ENCODE measurements at regions not wholly inside any gene's neighbourhood (a gene's known extent, or its start where the extent isn't known, plus 50 kb on each side); places are given as distances from the start of the nearest gene placed in this dataset.

DNA sequence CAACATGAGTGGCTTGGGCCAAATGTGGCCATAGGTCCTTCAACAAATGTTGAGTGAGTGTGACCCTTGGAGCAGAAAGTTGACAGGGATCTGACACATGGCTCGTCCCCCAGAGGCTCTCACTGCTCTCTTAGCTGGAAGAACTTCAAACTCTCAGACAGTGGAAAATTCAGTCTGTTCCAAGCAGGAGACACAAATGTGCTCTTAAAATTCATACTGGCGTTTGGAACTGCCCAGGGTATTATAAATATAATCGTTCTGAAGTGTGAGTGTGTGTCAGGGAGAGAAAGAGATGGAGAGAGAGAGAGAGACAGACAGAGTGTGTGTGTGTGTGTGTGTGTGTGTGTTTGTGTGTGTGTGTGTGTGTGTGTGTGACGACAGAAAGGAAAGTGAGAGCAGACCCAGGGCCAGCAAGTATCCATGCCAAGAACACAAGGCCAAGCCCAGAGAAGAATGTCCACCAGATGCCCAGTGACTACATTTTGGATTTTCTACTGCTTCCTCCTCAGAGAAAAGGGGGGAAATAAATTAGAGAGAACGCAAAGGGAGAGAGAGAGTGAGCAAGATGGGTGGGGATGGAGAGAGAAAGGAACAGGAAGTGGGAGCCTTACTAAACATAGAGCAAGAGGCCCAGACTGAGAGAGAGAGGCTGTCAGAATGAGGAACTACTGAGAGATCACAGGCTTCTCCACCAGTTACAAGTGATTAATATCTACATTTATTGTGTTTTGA is 193.6 kb upstream of the NUDT4 start:
- no peak for DNase-seq (ENCODE audit: low spot score)
- Histone ChIP-seq H3K27me3 (ENCODE audit: insufficient read depth) (no peaks in the 10 kb centered on the region), H3K9me2 (ENCODE audit: insufficient read depth) (no peaks in the 10 kb centered on the region), H3K79me2 (replicated peaks; ENCODE audit: insufficient read depth) (no peaks in the 10 kb centered on the region), H3K36me3 (ENCODE audit: insufficient read depth) (no peaks in the 10 kb centered on the region), H2AFZ (no peak overlapping the region), H3K4me1 (ENCODE audit: insufficient read depth) (no peaks in the 10 kb centered on the region), H3K4me2 (no peak overlapping the region), H3F3A (replicated peaks; ENCODE audit: low read depth) (no peaks in the 10 kb centered on the region), H3K27ac (ENCODE audit: low read depth) (no peak overlapping the region), H3K4me3 (no peak overlapping the region), H4K20me1 (replicated peaks; ENCODE audit: insufficient read depth) (no peaks in the 10 kb centered on the region)
- Mint-ChIP-seq H3K27ac (no peak overlapping the region), H3K4me1 (no peaks in the 10 kb centered on the region), H3K4me3 (no peak overlapping the region), H3K36me3 (ENCODE audit: low read depth) (no peaks in the 10 kb centered on the region), H3K27me3 (ENCODE audit: insufficient read depth, low read depth, poor library complexity) (peaks cover 5% of the 10 kb centered on the region), H3K9me3 (peaks cover 7% of the 10 kb centered on the region; the same call in 2 of the 3 replicates)
- no peak for ATAC-seq
- TF ChIP-seq JUNB (IDR thresholded peaks at IDR 0.05; ENCODE audit: unreplicated experiment) = no peak

DNA sequence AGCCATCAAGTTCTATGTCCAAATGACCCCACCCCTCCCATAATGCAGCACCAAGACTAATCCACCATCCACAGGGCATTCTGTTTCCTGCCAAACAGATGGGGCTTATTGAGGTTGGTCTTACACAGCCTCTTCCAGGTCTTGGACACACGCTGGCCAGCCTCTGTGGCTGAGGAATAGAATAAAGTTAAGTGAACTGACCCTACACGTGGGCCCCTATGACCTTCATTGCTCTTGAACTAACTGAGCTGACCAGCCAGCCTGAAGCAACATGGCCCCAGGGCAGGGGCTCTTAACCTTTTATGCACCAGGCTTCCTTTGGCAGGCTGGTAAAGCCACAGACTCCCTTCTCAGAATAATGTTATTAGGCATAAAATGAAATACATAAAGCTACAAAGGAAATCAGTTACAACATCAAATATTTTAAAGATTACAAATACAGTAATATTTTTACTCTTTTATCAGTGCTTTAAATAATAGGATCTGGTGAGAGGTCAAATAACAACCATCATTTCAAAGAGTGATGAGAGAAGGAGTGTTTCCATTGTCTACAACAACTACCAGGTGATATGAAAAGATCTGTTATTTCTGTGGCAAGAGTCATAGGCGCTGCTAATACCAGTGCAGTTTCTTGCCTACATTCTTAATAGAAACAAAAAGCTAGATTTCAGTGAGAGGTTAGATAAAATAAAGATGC is 192.9 kb upstream of the NUDT4 start:
- no peaks in the 10 kb centered on the region for H3K4me1 ChIP-seq (ENCODE audit: insufficient read depth)
- no peak for ATAC-seq
- no peak overlapping the region for H3K4me3 Mint-ChIP-seq
- TF ChIP-seq, protein P1, sequence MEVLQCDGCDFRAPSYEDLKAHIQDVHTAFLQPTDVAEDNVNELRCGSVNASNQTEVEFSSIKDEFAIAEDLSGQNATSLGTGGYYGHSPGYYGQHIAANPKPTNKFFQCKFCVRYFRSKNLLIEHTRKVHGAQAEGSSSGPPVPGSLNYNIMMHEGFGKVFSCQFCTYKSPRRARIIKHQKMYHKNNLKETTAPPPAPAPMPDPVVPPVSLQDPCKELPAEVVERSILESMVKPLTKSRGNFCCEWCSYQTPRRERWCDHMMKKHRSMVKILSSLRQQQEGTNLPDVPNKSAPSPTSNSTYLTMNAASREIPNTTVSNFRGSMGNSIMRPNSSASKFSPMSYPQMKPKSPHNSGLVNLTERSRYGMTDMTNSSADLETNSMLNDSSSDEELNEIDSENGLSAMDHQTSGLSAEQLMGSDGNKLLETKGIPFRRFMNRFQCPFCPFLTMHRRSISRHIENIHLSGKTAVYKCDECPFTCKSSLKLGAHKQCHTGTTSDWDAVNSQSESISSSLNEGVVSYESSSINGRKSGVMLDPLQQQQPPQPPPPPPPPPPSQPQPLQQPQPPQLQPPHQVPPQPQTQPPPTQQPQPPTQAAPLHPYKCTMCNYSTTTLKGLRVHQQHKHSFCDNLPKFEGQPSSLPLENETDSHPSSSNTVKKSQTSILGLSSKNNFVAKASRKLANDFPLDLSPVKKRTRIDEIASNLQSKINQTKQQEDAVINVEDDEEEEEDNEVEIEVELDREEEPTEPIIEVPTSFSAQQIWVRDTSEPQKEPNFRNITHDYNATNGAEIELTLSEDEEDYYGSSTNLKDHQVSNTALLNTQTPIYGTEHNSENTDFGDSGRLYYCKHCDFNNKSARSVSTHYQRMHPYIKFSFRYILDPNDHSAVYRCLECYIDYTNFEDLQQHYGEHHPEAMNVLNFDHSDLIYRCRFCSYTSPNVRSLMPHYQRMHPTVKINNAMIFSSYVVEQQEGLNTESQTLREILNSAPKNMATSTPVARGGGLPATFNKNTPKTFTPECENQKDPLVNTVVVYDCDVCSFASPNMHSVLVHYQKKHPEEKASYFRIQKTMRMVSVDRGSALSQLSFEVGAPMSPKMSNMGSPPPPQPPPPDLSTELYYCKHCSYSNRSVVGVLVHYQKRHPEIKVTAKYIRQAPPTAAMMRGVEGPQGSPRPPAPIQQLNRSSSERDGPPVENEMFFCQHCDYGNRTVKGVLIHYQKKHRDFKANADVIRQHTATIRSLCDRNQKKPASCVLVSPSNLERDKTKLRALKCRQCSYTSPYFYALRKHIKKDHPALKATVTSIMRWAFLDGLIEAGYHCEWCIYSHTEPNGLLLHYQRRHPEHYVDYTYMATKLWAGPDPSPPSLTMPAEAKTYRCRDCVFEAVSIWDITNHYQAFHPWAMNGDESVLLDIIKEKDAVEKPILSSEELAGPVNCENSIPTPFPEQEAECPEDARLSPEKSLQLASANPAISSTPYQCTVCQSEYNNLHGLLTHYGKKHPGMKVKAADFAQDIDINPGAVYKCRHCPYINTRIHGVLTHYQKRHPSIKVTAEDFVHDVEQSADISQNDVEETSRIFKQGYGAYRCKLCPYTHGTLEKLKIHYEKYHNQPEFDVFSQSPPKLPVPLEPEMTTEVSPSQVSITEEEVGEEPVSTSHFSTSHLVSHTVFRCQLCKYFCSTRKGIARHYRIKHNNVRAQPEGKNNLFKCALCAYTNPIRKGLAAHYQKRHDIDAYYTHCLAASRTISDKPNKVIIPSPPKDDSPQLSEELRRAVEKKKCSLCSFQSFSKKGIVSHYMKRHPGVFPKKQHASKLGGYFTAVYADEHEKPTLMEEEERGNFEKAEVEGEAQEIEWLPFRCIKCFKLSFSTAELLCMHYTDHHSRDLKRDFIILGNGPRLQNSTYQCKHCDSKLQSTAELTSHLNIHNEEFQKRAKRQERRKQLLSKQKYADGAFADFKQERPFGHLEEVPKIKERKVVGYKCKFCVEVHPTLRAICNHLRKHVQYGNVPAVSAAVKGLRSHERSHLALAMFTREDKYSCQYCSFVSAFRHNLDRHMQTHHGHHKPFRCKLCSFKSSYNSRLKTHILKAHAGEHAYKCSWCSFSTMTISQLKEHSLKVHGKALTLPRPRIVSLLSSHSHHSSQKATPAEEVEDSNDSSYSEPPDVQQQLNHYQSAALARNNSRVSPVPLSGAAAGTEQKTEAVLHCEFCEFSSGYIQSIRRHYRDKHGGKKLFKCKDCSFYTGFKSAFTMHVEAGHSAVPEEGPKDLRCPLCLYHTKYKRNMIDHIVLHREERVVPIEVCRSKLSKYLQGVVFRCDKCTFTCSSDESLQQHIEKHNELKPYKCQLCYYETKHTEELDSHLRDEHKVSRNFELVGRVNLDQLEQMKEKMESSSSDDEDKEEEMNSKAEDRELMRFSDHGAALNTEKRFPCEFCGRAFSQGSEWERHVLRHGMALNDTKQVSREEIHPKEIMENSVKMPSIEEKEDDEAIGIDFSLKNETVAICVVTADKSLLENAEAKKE (CRISPR knock-in tag; IDR thresholded peaks at IDR 0.05) = no peak
- TF ChIP-seq ZNF114 (CRISPR knock-in tag; IDR thresholded peaks at IDR 0.05) (no peak), EZH2 (IDR thresholded peaks at IDR 0.05; ENCODE audit: low read depth, unreplicated experiment) (no peak), ZNF331 (CRISPR knock-in tag; IDR thresholded peaks at IDR 0.05; ENCODE audit: low read depth) (no peak), JUNB (IDR thresholded peaks at IDR 0.05; ENCODE audit: unreplicated experiment) (no peak), POLR2AphosphoS5 (IDR thresholded peaks at IDR 0.05; ENCODE audit: low read depth) (no peak), EZH2phosphoT487 (IDR thresholded peaks at IDR 0.05; ENCODE audit: unreplicated experiment) (no peak), STAT1 (IDR thresholded peaks at IDR 0.05; ENCODE audit: unreplicated experiment) (no peak)
- TF ChIP-seq, protein P2, sequence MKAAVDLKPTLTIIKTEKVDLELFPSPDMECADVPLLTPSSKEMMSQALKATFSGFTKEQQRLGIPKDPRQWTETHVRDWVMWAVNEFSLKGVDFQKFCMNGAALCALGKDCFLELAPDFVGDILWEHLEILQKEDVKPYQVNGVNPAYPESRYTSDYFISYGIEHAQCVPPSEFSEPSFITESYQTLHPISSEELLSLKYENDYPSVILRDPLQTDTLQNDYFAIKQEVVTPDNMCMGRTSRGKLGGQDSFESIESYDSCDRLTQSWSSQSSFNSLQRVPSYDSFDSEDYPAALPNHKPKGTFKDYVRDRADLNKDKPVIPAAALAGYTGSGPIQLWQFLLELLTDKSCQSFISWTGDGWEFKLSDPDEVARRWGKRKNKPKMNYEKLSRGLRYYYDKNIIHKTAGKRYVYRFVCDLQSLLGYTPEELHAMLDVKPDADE (IDR thresholded peaks at IDR 0.05) = no peak
- TF ChIP-seq, protein P3, sequence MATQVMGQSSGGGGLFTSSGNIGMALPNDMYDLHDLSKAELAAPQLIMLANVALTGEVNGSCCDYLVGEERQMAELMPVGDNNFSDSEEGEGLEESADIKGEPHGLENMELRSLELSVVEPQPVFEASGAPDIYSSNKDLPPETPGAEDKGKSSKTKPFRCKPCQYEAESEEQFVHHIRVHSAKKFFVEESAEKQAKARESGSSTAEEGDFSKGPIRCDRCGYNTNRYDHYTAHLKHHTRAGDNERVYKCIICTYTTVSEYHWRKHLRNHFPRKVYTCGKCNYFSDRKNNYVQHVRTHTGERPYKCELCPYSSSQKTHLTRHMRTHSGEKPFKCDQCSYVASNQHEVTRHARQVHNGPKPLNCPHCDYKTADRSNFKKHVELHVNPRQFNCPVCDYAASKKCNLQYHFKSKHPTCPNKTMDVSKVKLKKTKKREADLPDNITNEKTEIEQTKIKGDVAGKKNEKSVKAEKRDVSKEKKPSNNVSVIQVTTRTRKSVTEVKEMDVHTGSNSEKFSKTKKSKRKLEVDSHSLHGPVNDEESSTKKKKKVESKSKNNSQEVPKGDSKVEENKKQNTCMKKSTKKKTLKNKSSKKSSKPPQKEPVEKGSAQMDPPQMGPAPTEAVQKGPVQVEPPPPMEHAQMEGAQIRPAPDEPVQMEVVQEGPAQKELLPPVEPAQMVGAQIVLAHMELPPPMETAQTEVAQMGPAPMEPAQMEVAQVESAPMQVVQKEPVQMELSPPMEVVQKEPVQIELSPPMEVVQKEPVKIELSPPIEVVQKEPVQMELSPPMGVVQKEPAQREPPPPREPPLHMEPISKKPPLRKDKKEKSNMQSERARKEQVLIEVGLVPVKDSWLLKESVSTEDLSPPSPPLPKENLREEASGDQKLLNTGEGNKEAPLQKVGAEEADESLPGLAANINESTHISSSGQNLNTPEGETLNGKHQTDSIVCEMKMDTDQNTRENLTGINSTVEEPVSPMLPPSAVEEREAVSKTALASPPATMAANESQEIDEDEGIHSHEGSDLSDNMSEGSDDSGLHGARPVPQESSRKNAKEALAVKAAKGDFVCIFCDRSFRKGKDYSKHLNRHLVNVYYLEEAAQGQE (IDR thresholded peaks at IDR 0.05; ENCODE audit: unreplicated experiment) = no peak

More for the DNA sequence above, 192.9 kb upstream of the NUDT4 start:
- Mint-ChIP-seq H3K36me3 (ENCODE audit: low read depth) (no peaks in the 10 kb centered on the region), H3K27ac (no peak overlapping the region), H3K9me3 (no peaks in the 10 kb centered on the region; the same call in 2 of the 3 replicates), H3K27me3 (ENCODE audit: insufficient read depth, low read depth, poor library complexity) (peaks cover 8% of the 10 kb centered on the region), H3K4me1 (no peaks in the 10 kb centered on the region)
- Histone ChIP-seq H3K79me2 (replicated peaks; ENCODE audit: insufficient read depth) (no peaks in the 10 kb centered on the region), H3K4me2 (no peak overlapping the region), H3K9me2 (ENCODE audit: insufficient read depth) (no peaks in the 10 kb centered on the region), H3K27me3 (ENCODE audit: insufficient read depth) (no peaks in the 10 kb centered on the region), H3K27ac (ENCODE audit: low read depth) (no peak overlapping the region), H2AFZ (no peak overlapping the region), H3F3A (replicated peaks; ENCODE audit: low read depth) (no peaks in the 10 kb centered on the region), H3K4me3 (no peak overlapping the region), H4K20me1 (replicated peaks; ENCODE audit: insufficient read depth) (no peaks in the 10 kb centered on the region), H3K36me3 (ENCODE audit: insufficient read depth) (no peaks in the 10 kb centered on the region)
- DNase-seq (ENCODE audit: low spot score) = no peak
